ENCODE measurements at regions not wholly inside any gene's neighbourhood (a gene's known extent, or its start where the extent isn't known, plus 50 kb on each side); places are given as distances from the start of the nearest gene placed in this dataset.

DNA sequence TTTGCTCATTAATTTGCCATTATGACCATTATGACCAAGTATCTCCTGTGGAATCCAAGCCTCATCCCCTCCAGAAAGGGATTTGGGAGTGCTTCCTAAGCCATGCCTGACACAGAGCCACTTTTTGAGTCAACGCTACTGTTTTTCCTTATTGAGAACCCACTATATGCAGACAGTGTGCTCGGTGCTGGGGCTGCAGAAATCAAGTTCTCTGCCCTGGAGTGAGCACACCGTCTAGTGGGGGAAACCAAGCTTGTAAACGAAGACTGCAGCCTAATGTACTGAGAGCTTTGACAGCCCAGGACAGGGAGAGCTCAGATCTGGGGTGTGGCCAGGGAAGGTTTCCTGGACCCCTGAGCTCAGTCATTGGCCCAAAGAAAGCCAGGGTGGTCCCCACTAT is 111.0 kb downstream of the ENGASE start:
- Histone ChIP-seq H4K20me1 (ENCODE audit: insufficient read depth) (no peaks in the 10 kb centered on the region), H3K9me2 (ENCODE audit: insufficient read depth) (no peaks in the 10 kb centered on the region), H3K27me3 (ENCODE audit: insufficient read depth, low read length) (peaks cover 61% of the 10 kb centered on the region), H2AFZ (ENCODE audit: low read depth, low read length, poor library complexity, severe bottlenecking) (no peak overlapping the region), H3K36me3 (ENCODE audit: control insufficient read depth in 1 of 2, insufficient read depth in 2 of 2, low read length in 2 of 2) (no peaks in the 10 kb centered on the region), H3K9me3 (ENCODE audit: control insufficient read depth in 1 of 2, insufficient read depth in 1 of 2, low read depth in 1 of 2, low read length in 2 of 2) (no peaks in the 10 kb centered on the region), H3K9ac (ENCODE audit: low read length) (no peak overlapping the region), H3K79me2 (ENCODE audit: insufficient read depth, low read length) (no peaks in the 10 kb centered on the region), H3K4me1 (ENCODE audit: control insufficient read depth in 1 of 2, insufficient read depth in 2 of 2, low read length in 2 of 2) (no peaks in the 10 kb centered on the region), H3K4me3 (replicated peaks in 1 of 2; ENCODE audit: low read depth in 1 of 2, low read length in 2 of 2) (no peak overlapping the region), H3K27ac (ENCODE audit: low read depth, low read length) (no peak overlapping the region), H3K4me2 (ENCODE audit: low read length) (no peak overlapping the region)
- ATAC-seq, result no peak
- intact Hi-C loops (cut with micrococcal nuclease), result loop anchor here (5.0 kb wide), 1 partner anchor 522 kb away; no protein-coding TSS in a partner anchor
- no peak for DNase-seq (ENCODE audit: low read depth, low spot score)
- TF ChIP-seq, protein P1, sequence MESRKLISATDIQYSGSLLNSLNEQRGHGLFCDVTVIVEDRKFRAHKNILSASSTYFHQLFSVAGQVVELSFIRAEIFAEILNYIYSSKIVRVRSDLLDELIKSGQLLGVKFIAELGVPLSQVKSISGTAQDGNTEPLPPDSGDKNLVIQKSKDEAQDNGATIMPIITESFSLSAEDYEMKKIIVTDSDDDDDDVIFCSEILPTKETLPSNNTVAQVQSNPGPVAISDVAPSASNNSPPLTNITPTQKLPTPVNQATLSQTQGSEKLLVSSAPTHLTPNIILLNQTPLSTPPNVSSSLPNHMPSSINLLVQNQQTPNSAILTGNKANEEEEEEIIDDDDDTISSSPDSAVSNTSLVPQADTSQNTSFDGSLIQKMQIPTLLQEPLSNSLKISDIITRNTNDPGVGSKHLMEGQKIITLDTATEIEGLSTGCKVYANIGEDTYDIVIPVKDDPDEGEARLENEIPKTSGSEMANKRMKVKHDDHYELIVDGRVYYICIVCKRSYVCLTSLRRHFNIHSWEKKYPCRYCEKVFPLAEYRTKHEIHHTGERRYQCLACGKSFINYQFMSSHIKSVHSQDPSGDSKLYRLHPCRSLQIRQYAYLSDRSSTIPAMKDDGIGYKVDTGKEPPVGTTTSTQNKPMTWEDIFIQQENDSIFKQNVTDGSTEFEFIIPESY (IDR thresholded peaks at IDR 0.05; ENCODE audit: extremely low read depth, insufficient replicate concordance, low read length), result no peak
- TF ChIP-seq EZH2 (IDR thresholded peaks at IDR 0.05), result no peak
- ChIA-PET POLR2A (interaction anchor here (1.0 kb wide), 1 partner anchor 203 kb away, joined by 3 read pairs; no protein-coding TSS in a partner anchor), CTCF (interaction anchor here (9.3 kb wide), 1 partner anchor 206 kb away, joined by 116 read pairs; no protein-coding TSS in a partner anchor), RAD21 (ENCODE audit: low non-redundant PET in 1 of 2, low total read pairs in 2 of 2, uncharacterized antibody in 2 of 2, unreplicated experiment in 2 of 2) (no interaction called here)
- no TSS peak for BruUV-seq (replicated peaks)

DNA sequence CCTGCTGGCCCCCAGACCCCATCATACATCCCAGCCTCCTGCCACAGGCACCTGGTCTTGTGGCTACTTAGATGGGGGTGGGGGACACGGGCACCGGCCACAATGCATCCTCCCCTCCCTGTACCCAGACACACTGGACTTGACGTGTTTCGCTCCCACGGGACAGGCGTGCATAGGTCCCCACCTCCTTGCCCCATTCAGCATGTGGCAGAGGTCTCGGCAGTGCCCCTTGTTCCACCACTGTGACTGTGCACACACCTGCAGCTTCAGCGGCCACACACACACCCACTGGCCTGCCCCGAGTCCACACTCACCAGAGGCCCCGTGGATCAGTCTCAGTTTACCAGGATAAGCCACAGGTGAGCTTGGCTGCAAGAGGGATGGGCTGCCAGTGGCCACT is 109.6 kb downstream of the ENGASE start:
- H3K4me2 ChIP-seq (ENCODE audit: low read length), result no peak overlapping the region
- ChIA-PET RAD21 (ENCODE audit: low non-redundant PET in 1 of 2, low total read pairs in 2 of 2, uncharacterized antibody in 2 of 2, unreplicated experiment in 2 of 2) (no interaction called here), POLR2A (no interaction called here), CTCF (interaction anchor here (9.3 kb wide), 1 partner anchor 208 kb away, joined by 116 read pairs; no protein-coding TSS in a partner anchor)
- H3K4me1 ChIP-seq (ENCODE audit: control insufficient read depth in 1 of 2, insufficient read depth in 2 of 2, low read length in 2 of 2), result no peaks in the 10 kb centered on the region
- H3K9me3 ChIP-seq (ENCODE audit: control insufficient read depth in 1 of 2, insufficient read depth in 1 of 2, low read depth in 1 of 2, low read length in 2 of 2), result no peaks in the 10 kb centered on the region
- no peak overlapping the region for H3K27ac ChIP-seq (ENCODE audit: low read depth, low read length)
- H3K79me2 ChIP-seq (ENCODE audit: insufficient read depth, low read length), result no peaks in the 10 kb centered on the region
- H3K9me2 ChIP-seq (ENCODE audit: insufficient read depth), result no peaks in the 10 kb centered on the region
- BruUV-seq (replicated peaks), result no TSS peak
- no peaks in the 10 kb centered on the region for H4K20me1 ChIP-seq (ENCODE audit: insufficient read depth)
- intact Hi-C loops (cut with micrococcal nuclease), result no loop called here
- no peak overlapping the region for H2AFZ ChIP-seq (ENCODE audit: low read depth, low read length, poor library complexity, severe bottlenecking)
- no peak overlapping the region for H3K4me3 ChIP-seq (replicated peaks in 1 of 2; ENCODE audit: low read depth in 1 of 2, low read length in 2 of 2)
- DNase-seq (ENCODE audit: low read depth, low spot score) (no peak), ATAC-seq (no peak)
- peaks cover 54% of the 10 kb centered on the region for H3K27me3 ChIP-seq (ENCODE audit: insufficient read depth, low read length)
- no peaks in the 10 kb centered on the region for H3K36me3 ChIP-seq (ENCODE audit: control insufficient read depth in 1 of 2, insufficient read depth in 2 of 2, low read length in 2 of 2)
- no peak overlapping the region for H3K9ac ChIP-seq (ENCODE audit: low read length)
- TF ChIP-seq, protein P2, sequence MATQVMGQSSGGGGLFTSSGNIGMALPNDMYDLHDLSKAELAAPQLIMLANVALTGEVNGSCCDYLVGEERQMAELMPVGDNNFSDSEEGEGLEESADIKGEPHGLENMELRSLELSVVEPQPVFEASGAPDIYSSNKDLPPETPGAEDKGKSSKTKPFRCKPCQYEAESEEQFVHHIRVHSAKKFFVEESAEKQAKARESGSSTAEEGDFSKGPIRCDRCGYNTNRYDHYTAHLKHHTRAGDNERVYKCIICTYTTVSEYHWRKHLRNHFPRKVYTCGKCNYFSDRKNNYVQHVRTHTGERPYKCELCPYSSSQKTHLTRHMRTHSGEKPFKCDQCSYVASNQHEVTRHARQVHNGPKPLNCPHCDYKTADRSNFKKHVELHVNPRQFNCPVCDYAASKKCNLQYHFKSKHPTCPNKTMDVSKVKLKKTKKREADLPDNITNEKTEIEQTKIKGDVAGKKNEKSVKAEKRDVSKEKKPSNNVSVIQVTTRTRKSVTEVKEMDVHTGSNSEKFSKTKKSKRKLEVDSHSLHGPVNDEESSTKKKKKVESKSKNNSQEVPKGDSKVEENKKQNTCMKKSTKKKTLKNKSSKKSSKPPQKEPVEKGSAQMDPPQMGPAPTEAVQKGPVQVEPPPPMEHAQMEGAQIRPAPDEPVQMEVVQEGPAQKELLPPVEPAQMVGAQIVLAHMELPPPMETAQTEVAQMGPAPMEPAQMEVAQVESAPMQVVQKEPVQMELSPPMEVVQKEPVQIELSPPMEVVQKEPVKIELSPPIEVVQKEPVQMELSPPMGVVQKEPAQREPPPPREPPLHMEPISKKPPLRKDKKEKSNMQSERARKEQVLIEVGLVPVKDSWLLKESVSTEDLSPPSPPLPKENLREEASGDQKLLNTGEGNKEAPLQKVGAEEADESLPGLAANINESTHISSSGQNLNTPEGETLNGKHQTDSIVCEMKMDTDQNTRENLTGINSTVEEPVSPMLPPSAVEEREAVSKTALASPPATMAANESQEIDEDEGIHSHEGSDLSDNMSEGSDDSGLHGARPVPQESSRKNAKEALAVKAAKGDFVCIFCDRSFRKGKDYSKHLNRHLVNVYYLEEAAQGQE (IDR thresholded peaks at IDR 0.05; ENCODE audit: low read depth), result no peak
- no peak for TF ChIP-seq EZH2 (IDR thresholded peaks at IDR 0.05)
- TF ChIP-seq CEBPB (IDR thresholded peaks at IDR 0.05; ENCODE audit: low read depth), result no peak
- TF ChIP-seq MAX (IDR thresholded peaks at IDR 0.05), result no peak
- TF ChIP-seq CTCF (IDR thresholded peaks at IDR 0.05 in 2 of 3, conservative IDR thresholded peaks at IDR 0.05 in 1 of 3; ENCODE audit: borderline replicate concordance in 1 of 3, insufficient read depth in 1 of 3, low read depth in 2 of 3, low read length in 2 of 3), result no peak
- TF ChIP-seq, protein P1 (IDR thresholded peaks at IDR 0.05; ENCODE audit: extremely low read depth, insufficient replicate concordance, low read length), result no peak
- TF ChIP-seq ELF1 (IDR thresholded peaks at IDR 0.05; ENCODE audit: borderline replicate concordance, low read depth), result no peak
- TF ChIP-seq ZNF274 (IDR thresholded peaks at IDR 0.05; ENCODE audit: low read depth, low read length), result no peak
